PC-3 (cell line): ENCODE measurements at regions not wholly inside any gene's neighbourhood (a gene's known extent, or its start where the extent isn't known, plus 50 kb on each side); places are given as distances from the start of the nearest gene placed in this dataset.

Source experiments
- EZH2 ChIP-seq: fragments of 300-600 bp; sonication (generic); IDR thresholded peaks from one replicate; pipeline ENCODE4 v1.6.1; 2017; ENCODE audit warnings: antibody characterized with exemption, mild to moderate bottlenecking, low read length; ENCODE audit not compliant: unreplicated experiment
- EZH2phosphoT487 ChIP-seq: fragments of 300-600 bp; sonication (generic); IDR thresholded peaks from 2 replicates; pipeline ENCODE4 v1.6.1; 2018; ENCODE audit warnings: mild to moderate bottlenecking, antibody characterized with exemption, low read length, borderline replicate concordance
- TF ChIP-seq, protein P1 (sequence below): fragments of 300-600 bp; sonication (generic); conservative IDR thresholded peaks from 2 replicates; pipeline ENCODE4 v1.5.1; 2017; ENCODE audit warnings: antibody characterized with exemption, low read depth, mild to moderate bottlenecking, low read length

DNA sequence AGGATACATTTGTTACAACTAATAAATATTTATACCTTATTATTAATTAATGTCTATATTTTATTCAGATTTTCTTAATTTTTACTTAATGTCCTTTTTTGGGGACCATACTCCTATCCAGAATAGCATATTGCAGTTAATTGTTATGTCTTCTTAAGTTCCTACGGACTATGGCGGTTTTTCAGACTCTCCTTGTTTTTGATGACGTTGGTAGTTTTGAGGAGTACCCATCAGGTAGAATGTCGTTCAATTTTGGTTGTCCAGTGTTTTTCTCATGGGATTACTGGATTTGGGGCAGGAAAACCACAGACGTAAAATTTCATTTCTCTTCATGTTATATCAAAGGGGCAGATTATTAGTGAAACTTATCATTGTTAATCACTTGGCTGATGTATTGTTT is 223.7 kb downstream of the ISL1 start:
- TF ChIP-seq, protein P1, sequence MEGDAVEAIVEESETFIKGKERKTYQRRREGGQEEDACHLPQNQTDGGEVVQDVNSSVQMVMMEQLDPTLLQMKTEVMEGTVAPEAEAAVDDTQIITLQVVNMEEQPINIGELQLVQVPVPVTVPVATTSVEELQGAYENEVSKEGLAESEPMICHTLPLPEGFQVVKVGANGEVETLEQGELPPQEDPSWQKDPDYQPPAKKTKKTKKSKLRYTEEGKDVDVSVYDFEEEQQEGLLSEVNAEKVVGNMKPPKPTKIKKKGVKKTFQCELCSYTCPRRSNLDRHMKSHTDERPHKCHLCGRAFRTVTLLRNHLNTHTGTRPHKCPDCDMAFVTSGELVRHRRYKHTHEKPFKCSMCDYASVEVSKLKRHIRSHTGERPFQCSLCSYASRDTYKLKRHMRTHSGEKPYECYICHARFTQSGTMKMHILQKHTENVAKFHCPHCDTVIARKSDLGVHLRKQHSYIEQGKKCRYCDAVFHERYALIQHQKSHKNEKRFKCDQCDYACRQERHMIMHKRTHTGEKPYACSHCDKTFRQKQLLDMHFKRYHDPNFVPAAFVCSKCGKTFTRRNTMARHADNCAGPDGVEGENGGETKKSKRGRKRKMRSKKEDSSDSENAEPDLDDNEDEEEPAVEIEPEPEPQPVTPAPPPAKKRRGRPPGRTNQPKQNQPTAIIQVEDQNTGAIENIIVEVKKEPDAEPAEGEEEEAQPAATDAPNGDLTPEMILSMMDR = no peak
- TF ChIP-seq EZH2 = no peak
- TF ChIP-seq EZH2phosphoT487 = no peak
